Anterior cingulate cortex (tissue), 58 donors: ENCODE measurements at regions not wholly inside any gene's neighbourhood (a gene's known extent, or its start where the extent isn't known, plus 50 kb on each side); places are given as distances from the start of the nearest gene placed in this dataset.

Experiments
- DNase-seq, 58 donors: peaks; one replicate each; lab custom pipeline; 2025; lab: John Stamatoyannopoulos, UW

DNA sequence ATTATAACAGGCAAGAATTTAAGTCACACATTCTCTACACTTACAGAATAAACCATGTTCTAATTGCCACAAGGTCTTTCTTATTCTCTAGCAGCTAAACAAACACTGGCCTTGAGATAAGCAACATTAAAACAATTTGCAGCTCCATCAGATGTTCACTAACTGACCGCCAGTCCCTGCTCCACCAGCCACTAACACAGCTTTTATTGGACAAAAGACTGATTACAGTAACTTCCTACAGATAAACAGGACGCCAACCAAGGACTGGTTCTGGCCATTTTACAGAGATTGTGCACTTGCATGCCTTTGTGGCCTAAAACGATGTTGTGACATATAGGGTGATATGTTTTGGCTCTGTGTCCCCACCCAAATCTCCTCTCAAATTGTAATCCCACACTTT is 388.9 kb upstream of the LRRC4C start:
- no peak for DNase-seq

DNA sequence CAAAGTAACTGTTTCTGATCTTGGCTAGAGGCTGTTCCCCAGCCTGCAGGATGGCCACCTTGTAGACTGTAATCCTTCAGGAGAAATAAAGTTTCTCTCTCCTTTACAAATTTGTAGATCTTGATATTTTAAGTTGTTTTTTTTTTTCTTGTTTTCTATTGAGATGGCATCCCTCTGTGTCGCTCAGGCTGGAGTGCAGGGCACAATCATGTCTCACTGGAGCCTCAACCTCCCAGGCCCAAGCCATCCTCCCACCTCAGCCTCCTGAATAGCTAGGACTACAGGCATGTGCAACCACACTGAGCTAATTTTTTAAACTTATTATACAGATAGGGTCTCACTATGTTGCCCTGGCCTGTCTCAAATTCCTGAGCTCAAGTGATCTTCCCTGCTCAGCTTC is 389.8 kb upstream of the LRRC4C start:
- DNase-seq: no peak

DNA sequence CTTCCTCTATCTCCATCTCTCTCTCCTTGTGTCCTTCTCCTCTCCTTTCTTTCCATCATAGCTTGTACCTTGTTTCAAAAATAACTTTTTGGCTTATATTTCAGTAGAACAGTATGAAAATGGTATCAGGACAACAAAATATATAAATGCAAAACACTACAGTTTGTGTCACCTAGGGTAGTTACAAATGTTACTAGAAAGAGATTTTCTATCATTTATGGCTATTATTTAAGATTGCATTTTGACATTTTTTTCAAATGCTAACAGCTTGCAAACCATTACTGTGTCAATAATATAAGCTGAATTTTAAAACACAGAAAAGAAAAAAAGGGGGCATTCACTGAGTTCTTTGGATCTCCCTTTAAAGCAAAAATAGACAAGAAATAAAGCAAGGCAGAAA is 392.3 kb upstream of the LRRC4C start:
- no peak for DNase-seq

DNA sequence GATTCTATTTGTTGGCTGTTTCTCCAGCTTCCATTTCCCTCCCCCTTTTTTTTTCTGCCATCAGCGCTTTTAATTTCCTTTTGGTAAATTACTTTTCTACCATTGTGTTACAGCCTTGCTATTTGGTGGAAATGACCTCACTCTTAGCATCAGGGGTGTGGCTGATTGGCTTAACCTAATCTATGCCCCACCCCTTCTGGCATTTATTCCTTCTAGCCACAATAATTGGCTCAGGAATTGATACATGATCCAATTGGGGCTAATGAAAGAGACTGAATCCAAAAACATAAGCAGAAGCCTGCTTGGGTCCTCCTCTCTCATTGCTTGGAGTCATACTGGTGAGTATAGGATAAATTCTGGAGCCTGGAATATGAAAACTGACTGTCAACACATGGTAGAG is 402.4 kb upstream of the LRRC4C start:
- DNase-seq: no peak

DNA sequence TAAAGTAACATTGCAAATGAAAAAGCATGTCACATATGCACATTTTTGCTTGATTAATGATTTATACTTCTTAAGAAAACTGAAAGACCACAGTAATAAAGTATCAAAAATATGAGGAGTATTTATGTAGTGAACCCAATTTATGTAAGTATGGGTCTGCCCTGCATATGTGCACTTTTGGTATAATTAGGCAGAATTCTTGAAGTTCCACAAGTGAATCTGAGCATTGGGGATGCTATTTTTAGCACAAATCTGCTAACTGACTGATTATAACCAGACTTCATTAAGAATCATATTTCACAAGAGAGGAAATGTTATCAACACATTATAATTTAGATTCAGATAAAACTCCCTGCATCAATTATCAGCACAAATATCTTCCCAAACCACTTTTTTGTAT is 407.1 kb upstream of the LRRC4C start:
- DNase-seq: no peak

DNA sequence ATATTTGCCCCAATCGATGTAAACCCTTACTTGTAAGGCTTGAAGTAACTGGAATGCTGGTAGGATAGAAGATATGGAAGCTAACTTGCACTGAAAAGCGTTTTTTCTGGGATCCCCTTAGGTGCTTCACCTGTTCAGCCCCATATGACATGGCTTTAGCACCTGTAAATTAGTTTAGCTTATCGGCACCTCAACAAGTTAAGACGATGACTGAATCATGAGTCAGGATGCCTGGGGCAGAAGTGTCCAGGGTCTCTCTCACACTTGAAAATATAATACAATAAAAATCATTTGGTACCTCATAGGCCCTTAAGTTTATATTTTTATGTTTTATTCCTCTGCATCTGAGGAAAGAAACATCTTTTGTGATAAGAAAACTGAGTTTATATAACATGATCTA is 409.2 kb upstream of the LRRC4C start:
- no peak for DNase-seq

DNA sequence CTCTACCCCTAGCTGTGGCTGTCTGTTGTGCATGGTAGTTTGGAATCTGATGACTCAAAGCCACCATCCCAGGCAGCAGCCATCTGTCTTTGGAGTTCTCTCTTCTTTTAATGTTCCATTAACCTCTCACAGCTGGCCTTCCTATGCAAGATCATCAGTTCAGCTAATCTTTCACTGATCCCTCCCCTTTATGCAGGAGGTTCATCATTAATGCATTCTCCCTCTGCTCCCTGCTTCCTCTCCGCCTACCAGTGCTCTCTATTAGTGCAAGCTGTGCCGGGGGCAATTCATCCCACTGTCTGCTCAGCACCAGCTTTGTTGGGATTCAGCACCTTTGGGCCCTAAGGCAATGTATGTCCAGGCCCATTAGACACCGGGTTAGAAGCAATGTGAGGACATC is 413.0 kb upstream of the LRRC4C start:
- DNase-seq: no peak

DNA sequence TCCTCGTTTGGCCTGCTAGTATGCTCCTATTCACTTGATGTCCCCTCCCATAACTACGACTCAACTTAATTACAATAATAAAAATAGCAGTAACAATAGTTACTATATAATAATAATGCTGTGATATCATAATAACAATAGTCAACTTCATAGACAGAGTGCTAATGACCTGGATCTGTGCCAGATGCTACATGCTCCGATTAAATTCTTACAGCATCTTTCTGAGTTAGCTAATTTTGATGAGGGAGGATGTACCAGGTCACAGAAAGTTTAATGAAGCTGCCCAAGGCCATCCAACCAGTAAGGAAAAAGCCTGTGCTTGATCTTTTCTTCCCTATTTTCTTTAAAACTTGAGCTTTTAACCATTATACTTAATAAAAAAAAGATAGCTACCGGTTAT is 413.4 kb upstream of the LRRC4C start:
- no peak for DNase-seq

DNA sequence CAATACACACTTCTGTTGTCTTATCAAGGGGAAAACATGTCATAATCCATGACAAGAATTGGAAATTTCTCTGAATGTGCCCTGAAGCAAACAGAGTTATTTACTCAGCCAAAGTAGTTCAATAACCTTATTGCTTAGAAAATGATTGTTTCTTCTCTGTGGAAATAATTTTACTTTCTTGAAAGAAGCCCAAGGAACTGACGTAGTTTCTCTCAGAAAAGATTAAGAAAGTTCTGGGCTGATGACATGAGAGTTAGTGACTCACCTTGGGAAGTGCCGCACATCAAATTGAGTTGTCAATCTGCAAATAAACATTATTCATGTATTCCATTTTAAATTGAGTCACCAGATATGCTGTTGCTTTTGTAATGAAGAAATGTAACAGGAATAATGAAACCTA is 418.6 kb upstream of the LRRC4C start:
- no peak for DNase-seq

DNA sequence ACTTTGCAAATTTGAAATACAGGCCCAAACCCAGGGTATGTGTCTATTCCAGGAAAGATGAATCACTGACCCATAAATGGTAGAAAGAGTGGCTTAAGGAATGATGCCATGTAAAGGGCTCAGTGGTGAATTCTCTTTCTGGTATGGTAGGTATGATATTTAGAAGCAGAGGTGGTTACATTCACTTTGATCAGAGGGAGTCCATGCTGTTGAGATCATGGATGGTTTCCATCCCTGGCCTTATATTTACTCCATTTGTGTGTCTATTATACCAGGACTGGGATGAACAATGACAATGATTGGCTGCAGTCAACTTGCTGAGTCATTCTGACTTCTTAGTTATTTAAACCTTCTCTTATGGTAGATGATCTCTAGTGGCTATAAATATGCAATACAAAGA is 419.8 kb upstream of the LRRC4C start:
- no peak for DNase-seq

DNA sequence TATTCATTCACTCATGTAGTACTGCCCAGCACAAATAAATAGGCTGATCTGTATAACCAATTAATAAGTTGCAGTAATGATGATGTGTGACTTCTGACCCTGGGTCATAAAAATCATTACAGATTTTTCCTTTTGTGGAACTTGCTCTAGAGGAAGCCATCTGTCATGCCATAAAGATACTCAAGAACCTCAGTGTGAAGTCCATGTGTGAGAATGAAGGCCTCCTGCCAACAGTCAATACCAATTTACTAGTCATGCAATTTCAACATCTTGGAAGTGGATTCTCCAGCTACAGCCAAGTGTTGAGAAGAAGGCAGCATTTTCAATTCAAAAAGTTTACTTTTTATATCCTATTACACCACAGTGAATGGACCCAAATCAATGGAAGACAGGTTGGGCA is 435.6 kb upstream of the LRRC4C start:
- DNase-seq: no peak

DNA sequence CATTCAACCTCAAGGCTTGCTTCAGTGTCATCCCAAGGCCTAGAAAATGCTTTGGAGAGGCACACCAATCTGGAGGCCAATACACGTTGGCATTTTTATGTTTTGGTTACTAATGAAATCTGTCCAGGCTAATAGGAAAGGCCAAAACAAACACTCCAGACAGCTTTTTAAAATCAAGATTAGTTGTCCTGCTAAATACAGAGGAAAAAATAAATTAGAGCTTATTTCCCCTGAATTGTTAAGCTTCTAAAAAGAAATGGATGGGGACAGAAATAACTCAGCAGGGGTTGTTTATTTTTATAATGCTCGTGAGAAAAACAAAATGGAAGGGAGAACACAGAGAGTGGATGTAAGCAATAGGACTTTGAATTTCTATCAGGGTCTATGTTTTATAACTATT is 438.5 kb upstream of the LRRC4C start:
- DNase-seq: no peak

DNA sequence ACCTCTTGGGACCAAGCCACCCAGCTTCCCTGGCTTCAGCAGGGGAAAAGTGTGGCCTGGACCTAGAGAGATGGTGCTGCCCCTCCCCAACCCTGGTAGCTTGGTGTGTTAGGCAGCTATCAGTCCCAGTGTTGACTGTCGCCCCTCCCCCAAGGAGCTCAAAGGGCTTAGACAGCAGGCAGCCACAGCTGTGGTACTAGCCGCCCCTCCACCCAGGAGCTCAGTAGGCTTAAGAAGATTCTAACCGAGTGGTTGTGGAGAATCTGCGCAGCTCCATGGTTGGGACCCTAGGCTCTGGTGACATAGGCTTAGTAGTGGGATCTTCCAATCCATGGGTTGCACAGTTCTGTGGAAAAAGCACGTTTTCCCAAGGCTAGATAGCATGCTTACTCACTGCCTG is 458.4 kb upstream of the LRRC4C start:
- no peak for DNase-seq

DNA sequence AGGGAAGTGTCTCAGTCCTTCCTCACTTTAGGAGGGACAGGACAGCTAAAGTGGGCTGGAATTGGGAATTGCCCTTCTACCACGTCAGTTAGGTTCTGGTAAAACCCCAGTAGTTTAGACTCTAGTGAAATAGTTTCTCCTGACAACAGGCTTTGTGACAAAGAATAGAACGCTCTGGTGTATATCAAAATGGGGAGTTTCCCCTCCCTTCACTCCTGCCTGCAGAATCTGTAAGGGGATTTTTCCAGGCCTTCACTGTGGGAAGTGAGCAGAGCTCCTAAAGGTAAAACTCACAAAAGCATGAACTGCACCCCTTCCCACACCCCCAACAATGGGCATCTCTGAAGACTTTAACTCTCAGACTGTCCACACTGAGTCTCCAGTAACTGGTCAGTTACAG is 460.9 kb upstream of the LRRC4C start:
- no peak for DNase-seq

DNA sequence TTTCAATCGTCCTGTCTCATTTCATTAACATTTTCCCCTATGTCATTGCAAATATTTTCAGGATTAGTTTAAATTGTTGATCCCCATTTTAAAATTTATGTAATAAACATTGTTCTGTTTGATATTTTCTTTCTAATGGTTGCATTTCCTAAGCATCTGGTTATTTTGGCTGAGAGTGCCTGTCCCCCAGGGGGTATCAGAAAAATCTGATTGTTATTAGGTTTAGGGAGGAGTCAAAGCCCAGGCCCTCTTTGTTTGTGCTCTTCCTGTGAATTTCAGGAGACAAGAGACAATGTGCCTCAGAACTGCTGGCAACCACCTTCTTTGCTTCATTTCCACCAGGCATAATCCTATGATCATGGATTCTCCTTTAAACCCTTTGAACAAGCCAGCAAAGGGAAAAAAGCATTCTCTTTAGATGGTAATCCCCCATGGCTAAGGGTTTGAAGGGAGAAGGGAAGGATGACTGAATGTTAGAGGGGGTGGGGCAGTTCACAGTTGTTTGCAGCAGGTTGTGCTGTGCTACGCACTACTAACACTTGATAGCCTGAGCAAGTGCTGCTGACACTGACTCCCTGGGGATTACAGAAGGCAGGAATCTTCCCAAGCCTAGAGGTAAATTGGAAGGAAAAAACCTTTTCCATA is 462.4 kb upstream of the LRRC4C start:
- no peak for DNase-seq

DNA sequence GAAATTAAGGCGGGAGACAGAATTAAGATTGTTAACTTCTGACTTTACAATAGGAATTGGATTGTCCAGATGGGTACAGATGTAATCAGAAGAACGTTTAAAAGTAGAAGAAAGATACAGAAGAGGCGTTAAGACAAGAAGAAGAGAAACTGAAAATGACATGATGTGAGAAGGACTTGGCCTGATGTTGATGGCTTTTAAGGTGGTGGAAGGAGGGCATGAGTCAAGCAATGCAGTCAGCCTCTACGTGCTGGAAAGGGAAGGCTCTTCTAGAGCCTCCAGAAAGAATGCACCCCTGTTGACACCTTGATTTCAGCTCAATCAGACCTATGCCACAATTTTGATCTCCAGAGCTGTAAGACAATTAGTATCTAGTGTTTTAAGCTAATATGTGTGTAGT is 466.9 kb upstream of the LRRC4C start:
- no peak for DNase-seq

DNA sequence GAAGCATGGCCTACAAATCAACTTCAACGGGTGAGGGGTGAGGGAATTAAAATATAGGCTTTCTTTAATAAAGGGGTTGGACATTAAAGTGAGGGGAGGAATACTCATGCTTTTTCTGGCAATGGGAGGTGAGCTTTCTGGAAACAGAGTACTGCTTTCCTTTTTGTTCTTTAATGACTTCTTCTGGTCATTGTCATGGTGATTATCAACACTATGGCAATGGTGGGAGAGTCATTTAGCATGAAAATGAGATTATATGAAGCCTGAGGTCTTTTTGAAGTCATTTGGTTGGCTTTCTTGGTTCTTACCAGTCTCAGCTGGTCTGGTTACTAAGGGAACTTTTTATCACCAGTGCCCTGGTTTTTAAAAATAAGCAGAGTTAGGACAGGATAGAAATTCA is 475.8 kb upstream of the LRRC4C start:
- no peak for DNase-seq

DNA sequence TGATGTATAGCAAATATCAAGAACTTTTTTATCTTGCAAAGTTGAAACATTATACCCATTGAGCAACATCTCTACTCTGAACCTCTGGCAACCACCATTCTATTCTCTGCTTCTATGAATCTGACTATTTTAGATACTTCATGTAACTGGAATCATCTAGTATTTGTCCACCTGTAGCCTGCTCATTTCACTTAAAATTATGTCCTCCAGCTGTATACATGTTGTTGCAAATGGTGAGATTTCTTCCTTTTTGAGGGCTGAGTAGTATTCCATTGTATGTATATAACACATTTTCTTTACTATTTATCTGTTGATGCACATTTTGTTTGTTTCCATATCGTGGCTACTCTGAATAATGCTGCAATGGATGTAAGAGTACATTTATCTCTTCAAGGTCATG is 476.3 kb upstream of the LRRC4C start:
- no peak for DNase-seq

DNA sequence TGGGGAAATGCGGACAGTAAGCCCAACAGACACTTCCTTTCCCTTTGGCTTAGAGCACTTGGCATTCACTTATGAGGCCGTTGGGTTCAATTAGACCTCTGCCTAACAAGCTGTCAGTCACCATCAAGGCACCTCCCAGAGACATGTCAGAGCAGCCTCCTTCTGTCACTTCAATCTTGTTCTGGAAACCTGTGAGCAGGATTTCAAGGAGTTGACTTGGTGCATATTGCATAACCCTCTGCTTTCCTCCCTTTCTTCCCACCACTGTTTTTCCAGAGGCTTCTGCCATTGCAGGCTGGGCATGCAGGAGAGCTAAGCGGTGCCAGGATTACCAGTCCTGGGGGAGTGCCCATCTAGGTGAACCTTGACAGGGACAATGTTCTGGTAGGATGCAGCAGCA is 484.2 kb upstream of the LRRC4C start:
- no peak for DNase-seq

DNA sequence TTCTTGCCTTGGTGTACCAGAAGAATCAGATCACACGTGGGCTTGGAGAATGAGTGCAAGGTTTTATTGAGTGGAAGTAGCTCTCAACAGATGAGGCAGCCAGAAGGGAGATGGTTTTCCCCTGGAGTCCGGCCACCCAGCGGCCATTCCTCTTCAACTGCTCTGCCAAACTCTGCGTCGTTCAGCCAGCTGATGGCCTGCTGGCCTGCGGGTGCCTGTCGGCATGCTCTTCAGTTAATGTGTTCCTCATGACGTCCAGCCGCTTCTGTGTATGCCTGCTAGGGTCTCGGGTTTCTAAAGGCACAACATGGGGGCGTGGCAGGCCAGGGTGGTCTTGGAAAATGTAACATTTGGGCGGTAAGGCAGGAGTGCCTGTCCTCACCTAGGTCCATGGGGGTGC is 487.9 kb upstream of the LRRC4C start:
- DNase-seq: no peak

DNA sequence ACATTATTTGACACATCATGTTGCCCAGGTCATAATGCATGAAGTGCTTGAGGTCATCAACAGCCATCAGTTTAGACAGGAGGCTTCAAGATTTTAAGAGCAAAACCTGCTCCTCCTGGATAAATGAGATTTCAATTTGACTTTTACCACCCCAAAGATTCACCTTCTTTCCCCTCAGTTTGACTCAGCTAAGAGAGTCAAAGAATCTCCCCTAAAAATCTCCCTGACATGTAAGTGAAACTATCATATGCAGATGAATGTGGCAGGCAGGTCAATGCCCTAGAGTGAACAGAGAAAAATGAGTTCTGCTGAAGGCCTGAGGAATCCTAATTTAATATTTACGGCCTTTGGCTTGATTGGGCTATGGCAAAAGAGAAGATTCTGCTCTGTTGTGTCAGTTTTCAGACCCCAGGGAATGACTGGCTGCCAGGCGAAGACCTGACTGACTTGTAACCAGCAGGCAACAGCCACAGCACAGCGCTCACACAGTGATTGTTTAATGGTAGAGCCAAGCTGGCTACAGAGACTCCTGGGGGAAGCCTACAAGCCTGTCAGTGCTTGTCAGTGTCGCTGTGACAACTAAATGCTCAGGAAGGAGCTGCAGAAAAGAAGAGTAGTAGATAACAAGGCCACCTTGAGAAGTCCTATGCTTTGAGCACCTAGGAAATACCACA is 491.2 kb upstream of the LRRC4C start:
- no peak for DNase-seq

DNA sequence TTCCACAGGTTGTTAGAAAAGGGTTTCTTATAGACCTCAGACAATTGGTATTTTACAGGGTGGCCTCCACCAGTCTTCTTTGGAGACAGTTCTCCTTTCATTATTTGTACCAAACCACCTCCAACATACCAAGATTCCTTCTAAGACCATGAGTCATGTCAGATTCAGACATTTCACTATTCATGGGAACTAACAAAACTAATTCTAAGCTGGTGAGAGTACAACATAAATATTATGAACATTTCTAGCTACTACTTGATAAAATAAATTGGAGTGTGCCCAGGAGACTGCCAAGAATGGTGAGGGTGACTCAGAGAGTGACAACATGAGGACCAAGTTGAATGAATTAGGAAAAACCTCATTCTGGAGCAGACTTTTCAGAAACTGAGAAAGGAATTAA is 494.6 kb upstream of the LRRC4C start:
- DNase-seq: no peak

DNA sequence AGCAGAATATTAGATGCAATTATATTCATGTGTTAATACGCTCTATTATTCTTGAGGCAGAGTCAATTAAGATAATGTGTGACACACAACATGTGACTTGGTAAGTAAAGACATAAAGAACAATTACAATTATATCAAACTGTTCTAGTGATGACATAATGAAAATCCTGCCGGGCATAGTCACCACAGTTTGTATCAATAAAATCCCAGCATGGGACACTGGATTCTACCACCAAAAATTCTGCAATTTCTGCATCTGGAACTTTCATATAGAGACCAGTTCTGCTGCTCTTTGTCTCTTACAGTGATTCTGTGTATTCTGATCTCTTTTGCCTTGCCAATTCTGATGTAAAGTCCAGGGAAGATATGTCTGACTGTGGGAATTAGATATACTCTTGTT is 495.6 kb upstream of the LRRC4C start:
- DNase-seq: no peak
